Large intestine (tissue), 3 donors: ENCODE measurements at regions not wholly inside any gene's neighbourhood (a gene's known extent, or its start where the extent isn't known, plus 50 kb on each side); places are given as distances from the start of the nearest gene placed in this dataset.

Source experiments
- DNase-seq, 2 donors: peaks; one replicate each; pipeline versions ENCODE4 v3.0.0 to v3.0.0-alpha.2; 2013
- H3K27ac ChIP-seq: one replicate; pipeline ENCODE4 v1.5.1; 2013; ENCODE audit warnings: low read length
- H3K27me3 ChIP-seq: 2 replicates; pipeline ENCODE4 v1.6.1; 2013; ENCODE audit warnings: low read length; ENCODE audit not compliant: control insufficient read depth, insufficient read depth
- H3K36me3 ChIP-seq: 2 replicates; pipeline ENCODE4 v1.6.1; 2013; ENCODE audit warnings: low read length; ENCODE audit not compliant: control insufficient read depth, insufficient read depth
- H3K4me1 ChIP-seq: one replicate; pipeline ENCODE4 v1.6.1; 2013; ENCODE audit warnings: low read length; ENCODE audit not compliant: control insufficient read depth, insufficient read depth
- H3K4me3 ChIP-seq: one replicate; pipeline ENCODE4 v1.5.1; 2013; ENCODE audit warnings: low read length
- H3K9me3 ChIP-seq: one replicate; pipeline ENCODE4 v1.6.1; 2013; ENCODE audit warnings: mild to moderate bottlenecking, low read depth, low read length, moderate library complexity; ENCODE audit not compliant: control insufficient read depth
- WGBS: methylation state at CpG from one replicate; pipeline ENCODE4 v1.1.5; 2013; ENCODE audit warnings: low lambda C conversion rate; ENCODE audit not compliant: insufficient coverage; 5-methylcytosine and 5-hydroxymethylcytosine counted together

DNA sequence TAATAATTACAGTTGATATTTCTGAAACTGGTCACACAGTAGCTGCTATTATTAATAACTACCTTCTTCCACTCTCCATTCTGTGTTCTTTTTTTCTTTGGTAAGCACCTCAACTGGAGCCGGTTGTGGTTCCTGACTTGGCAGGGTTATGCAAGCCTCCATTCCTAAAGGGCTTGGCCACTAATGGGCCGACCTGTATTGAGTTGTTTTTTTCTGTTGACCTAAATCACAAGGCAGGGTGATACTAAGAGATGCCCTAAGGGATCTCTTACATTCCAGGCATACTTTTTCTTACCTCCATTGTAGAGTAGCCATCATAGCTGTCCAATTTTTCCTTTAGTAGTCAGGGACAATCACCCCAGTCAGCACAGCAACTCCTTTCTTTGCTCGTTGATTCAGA, 1295.8 kb upstream of the ADGRL3 start:
- H3K27ac ChIP-seq = no peak overlapping the region
- no CpG with 5 or more reads among the region's 3 CpGs for WGBS
- no peak overlapping the region for H3K4me3 ChIP-seq

DNA sequence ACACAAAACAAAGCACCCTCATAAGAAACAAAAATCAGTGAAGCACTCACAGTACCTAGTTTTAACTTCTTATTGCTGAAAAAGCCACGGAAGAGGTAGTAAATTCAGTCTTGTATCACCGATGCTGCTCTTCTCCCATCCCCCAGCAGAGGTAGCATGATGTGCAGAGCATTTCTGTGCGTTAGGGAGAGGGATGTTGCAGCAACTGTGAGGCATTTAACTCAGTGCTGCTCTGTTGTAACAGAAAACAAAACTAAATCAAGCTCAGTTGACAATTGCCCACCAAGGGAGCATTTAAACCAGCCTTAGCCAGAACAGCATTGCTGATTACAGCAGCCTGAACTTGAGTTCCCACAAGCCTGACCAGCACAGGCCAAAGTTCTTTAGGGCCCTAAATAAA, 1279.7 kb upstream of the ADGRL3 start:
- no peaks in the 10 kb centered on the region for H3K9me3 ChIP-seq
- no peak overlapping the region for H3K27ac ChIP-seq
- no peaks in the 10 kb centered on the region for H3K27me3 ChIP-seq
- H3K4me3 ChIP-seq = no peak overlapping the region
- WGBS = no CpG with 5 or more reads among the region's 3 CpGs
- H3K36me3 ChIP-seq = no peaks in the 10 kb centered on the region
- no peaks in the 10 kb centered on the region for H3K4me1 ChIP-seq
- DNase-seq = no peak

More for the DNA sequence above, 1295.8 kb upstream of the ADGRL3 start:
- no peaks in the 10 kb centered on the region for H3K27me3 ChIP-seq
- H3K4me1 ChIP-seq = no peaks in the 10 kb centered on the region
- H3K9me3 ChIP-seq = no peaks in the 10 kb centered on the region
- no peaks in the 10 kb centered on the region for H3K36me3 ChIP-seq
- DNase-seq = no peak

DNA sequence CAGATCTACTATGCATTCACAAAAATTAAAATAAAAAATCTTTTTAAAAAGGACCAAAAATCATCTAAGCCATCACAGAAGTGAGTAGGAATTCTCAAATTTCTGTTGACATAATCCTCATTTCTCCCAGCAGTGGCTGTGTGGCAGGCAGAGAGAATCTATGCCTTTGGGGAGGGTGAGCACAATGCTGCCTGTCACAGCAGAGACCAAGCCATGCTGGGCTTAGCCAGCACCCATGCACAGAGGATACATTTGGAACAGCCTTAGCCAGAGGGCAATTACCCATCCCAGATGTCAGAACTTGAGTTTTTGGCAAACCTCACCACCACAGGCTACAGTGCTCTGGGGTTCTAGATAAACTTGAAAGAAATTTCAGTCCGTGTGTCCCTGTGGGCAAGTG, 1274.8 kb upstream of the ADGRL3 start:
- no peaks in the 10 kb centered on the region for H3K9me3 ChIP-seq
- no peaks in the 10 kb centered on the region for H3K27me3 ChIP-seq
- H3K4me3 ChIP-seq = no peak overlapping the region
- WGBS = no CpG with 5 or more reads among the region's 1 CpG
- DNase-seq = no peak
- no peak overlapping the region for H3K27ac ChIP-seq
- H3K4me1 ChIP-seq = no peaks in the 10 kb centered on the region
- no peaks in the 10 kb centered on the region for H3K36me3 ChIP-seq

DNA sequence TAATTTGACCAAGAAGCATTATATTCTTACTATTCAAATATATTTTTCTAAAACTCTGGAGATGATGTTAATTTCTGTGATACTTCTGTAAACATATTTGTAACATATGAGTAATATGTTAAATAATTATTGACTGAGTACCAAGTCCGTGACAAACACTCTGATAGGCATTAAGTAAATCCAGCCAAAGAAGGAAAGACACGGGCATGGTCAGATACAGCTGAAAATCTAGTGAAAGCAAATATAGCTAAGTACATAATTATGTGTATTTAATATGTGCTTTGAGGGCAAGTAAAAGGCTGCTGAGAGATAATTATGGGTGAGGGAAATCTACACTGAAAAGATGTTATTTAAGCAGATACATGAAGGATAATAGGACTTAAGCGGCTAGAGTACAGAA, 1263.6 kb upstream of the ADGRL3 start:
- Histone ChIP-seq H3K36me3 (no peaks in the 10 kb centered on the region), H3K4me1 (no peaks in the 10 kb centered on the region), H3K4me3 (no peak overlapping the region), H3K9me3 (no peaks in the 10 kb centered on the region), H3K27ac (no peak overlapping the region), H3K27me3 (no peaks in the 10 kb centered on the region)
- 69% methylated on average over 2 of the region's 3 CpGs for WGBS
- no peak for DNase-seq

DNA sequence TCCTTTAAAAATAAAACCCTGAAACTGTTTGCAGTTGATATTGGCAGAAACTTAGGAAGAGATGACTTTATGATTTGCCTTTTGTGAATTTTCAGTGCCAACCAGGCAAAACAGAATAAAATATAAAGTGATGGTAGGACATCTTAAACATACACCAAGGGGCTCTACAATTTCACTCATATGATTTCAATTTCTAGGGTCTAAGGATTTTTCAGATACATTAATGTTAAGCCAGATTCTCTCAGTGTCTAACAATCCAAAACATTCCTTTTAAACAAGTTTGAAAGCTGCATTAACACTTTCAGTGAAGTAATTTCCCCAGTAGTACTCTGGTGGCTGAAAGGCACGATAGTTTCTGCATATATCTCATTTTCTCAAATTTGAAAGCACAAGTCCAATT, 1262.0 kb upstream of the ADGRL3 start:
- Histone ChIP-seq H3K4me1 (no peaks in the 10 kb centered on the region), H3K36me3 (no peaks in the 10 kb centered on the region), H3K27me3 (no peaks in the 10 kb centered on the region), H3K9me3 (no peaks in the 10 kb centered on the region), H3K4me3 (no peak overlapping the region), H3K27ac (no peak overlapping the region)
- no peak for DNase-seq
- 80% methylated on average over 1 of the region's 1 CpG for WGBS

DNA sequence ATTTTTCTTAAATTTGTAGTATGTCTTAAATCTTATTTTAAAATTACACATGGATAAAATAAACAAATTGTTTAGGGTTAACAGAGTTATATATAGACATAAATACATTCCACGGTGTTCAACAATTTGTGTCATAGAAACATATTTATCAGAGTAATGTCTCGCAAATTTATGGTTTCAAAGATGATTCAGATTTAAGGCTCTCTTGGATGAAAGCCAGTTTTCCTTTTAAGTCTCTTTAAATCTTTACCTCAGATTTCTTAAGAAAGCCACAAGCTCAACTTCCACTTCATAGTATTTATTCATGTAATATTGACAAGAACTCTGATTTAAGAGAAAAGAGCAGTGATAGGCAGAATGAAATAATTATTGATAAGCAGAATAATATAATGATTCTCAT, 1254.8 kb upstream of the ADGRL3 start:
- 93% methylated on average over 2 of the region's 2 CpGs for WGBS
- no peak overlapping the region for H3K27ac ChIP-seq

DNA sequence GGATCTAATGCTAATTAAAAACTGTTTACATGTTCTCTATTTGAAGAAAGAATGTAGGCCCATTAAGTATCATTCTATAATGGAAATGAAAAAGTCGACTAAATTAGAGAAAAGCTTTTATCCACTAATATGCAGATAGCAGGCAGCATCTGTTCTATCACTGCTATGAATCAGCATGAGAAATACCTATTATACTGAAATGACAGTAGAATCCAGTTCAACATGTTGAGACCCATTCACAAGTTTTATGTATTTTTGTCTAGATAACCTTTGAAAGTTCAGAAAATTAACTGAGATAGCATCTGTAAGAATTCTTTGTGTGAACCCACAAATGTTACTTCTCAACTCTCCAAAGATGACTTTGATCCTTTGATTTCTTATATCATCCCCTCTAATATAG, 1254.4 kb upstream of the ADGRL3 start:
- no peak for DNase-seq
- 80% methylated on average over 1 of the region's 1 CpG for WGBS
- Histone ChIP-seq H3K4me1 (no peaks in the 10 kb centered on the region), H3K4me3 (no peak overlapping the region), H3K27ac (no peak overlapping the region), H3K9me3 (no peaks in the 10 kb centered on the region), H3K36me3 (no peaks in the 10 kb centered on the region), H3K27me3 (no peaks in the 10 kb centered on the region)

More for the DNA sequence above, 1254.8 kb upstream of the ADGRL3 start:
- H3K27me3 ChIP-seq = no peaks in the 10 kb centered on the region
- no peaks in the 10 kb centered on the region for H3K9me3 ChIP-seq
- no peaks in the 10 kb centered on the region for H3K36me3 ChIP-seq
- no peak for DNase-seq
- no peak overlapping the region for H3K4me3 ChIP-seq
- no peaks in the 10 kb centered on the region for H3K4me1 ChIP-seq

GRCh38 chr4:59956366-59956765, 1243.8 kb upstream of the ADGRL3 start:
- Histone ChIP-seq H3K27ac (no peak overlapping the region), H3K9me3 (no peaks in the 10 kb centered on the region), H3K27me3 (no peaks in the 10 kb centered on the region), H3K36me3 (no peaks in the 10 kb centered on the region), H3K4me1 (no peaks in the 10 kb centered on the region), H3K4me3 (no peak overlapping the region)
- no peak for DNase-seq
- 80% methylated on average over 1 of the region's 1 CpG for WGBS

GRCh38 chr4:59960143-59960542, 1240.0 kb upstream of the ADGRL3 start:
- H3K4me1 ChIP-seq = no peaks in the 10 kb centered on the region
- no peaks in the 10 kb centered on the region for H3K36me3 ChIP-seq
- no peaks in the 10 kb centered on the region for H3K27me3 ChIP-seq
- H3K27ac ChIP-seq = no peak overlapping the region
- no peak for DNase-seq
- no peak overlapping the region for H3K4me3 ChIP-seq
- WGBS = 67% methylated on average over 3 of the region's 6 CpGs
- no peaks in the 10 kb centered on the region for H3K9me3 ChIP-seq

- Histone ChIP-seq H3K27ac (no peak overlapping the region), H3K27me3 (no peaks in the 10 kb centered on the region), H3K36me3 (no peaks in the 10 kb centered on the region), H3K4me1 (no peaks in the 10 kb centered on the region), H3K4me3 (no peak overlapping the region), H3K9me3 (no peaks in the 10 kb centered on the region)
- DNase-seq = no peak
Measured at GRCh38 chr4:59966758-59967157, 1233.4 kb upstream of the ADGRL3 start.

DNA sequence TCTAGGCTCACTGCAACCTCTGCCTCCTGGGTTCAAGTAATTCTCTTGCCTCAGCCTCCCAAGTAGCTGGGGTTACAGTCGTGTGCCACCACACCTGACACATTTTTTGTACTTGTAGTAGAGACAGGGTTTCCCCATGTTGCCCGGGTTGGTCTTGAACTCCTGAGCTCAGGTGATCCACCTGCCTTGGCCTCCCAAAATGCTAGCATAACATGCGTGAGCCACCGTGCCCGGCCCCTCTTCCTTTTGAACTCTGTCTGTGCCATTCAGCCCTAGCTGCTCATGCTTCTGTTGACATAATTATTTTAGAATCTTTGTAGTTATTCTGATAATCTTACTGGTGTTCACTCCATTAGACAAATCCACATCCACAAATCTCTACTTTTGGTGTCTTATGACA, 1231.3 kb upstream of the ADGRL3 start:
- Histone ChIP-seq H3K4me3 (no peak overlapping the region), H3K4me1 (no peaks in the 10 kb centered on the region), H3K27ac (no peak overlapping the region), H3K36me3 (no peaks in the 10 kb centered on the region), H3K9me3 (no peaks in the 10 kb centered on the region), H3K27me3 (no peaks in the 10 kb centered on the region)
- DNase-seq = no peak
- no CpG with 5 or more reads among the region's 5 CpGs for WGBS
